ENCODE measurements at regions not wholly inside any gene's neighbourhood (a gene's known extent, or its start where the extent isn't known, plus 50 kb on each side); places are given as distances from the start of the nearest gene placed in this dataset.

DNA sequence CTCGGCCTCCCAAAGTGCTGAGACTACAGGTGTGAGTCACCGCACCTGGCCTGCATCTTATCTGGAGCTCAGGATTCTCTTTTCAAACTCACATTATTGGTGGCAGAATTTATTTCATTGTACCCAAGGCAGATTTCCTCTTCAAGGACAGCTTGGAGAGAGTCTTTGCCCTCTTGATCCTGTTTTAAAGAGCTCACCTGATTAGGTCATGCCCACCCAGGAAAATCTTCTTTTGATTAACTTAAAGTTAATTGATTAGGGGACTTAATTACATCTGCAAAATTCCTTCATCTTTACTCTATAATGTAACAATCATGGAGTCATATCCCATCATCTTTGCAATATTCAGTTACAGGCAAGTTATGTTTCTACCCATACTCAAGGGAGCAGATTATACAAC, 346.4 kb downstream of the EPHA4 start:
- in situ Hi-C loops (cut with HindIII; ENCODE audit: low sequenced_read_pairs), result no loop called here
- DNase-seq (ENCODE audit: low read depth), result no peak
- TF ChIP-seq, protein P1, sequence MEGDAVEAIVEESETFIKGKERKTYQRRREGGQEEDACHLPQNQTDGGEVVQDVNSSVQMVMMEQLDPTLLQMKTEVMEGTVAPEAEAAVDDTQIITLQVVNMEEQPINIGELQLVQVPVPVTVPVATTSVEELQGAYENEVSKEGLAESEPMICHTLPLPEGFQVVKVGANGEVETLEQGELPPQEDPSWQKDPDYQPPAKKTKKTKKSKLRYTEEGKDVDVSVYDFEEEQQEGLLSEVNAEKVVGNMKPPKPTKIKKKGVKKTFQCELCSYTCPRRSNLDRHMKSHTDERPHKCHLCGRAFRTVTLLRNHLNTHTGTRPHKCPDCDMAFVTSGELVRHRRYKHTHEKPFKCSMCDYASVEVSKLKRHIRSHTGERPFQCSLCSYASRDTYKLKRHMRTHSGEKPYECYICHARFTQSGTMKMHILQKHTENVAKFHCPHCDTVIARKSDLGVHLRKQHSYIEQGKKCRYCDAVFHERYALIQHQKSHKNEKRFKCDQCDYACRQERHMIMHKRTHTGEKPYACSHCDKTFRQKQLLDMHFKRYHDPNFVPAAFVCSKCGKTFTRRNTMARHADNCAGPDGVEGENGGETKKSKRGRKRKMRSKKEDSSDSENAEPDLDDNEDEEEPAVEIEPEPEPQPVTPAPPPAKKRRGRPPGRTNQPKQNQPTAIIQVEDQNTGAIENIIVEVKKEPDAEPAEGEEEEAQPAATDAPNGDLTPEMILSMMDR (IDR thresholded peaks at IDR 0.05; ENCODE audit: low read depth, low read length, missing control alignments), result no peak
- H3K4me3 ChIP-seq (ENCODE audit: low read depth, low read length), result no peak overlapping the region

DNA sequence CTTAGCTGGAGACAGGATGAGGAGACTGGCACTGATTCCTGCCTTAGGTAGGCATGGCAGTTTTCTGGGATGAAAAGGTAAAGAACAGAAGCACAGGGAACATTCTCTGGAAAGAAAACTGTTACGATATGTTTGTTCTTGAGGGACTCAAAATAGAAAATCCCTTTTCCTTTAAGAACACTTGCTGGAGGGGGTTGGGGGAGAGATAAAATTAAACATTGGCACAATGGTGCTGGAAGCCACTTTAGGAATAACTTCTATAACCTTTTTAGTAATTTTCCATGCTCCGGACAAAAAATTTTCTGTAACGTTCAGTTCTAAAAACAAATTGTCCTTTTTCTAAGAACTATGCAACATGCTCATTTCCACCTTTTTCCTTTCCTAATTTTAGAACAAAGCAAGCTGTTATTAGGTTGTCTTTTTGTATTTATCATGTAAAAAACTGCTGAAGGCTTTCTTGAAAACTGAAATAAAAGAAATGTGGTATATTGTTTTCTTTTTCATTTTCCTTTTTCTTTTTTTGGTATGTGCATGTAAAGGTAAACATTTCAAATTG, 343.8 kb downstream of the EPHA4 start:
- H3K4me3 ChIP-seq (ENCODE audit: low read depth, low read length), result no peak overlapping the region
- TF ChIP-seq, protein P1 (IDR thresholded peaks at IDR 0.05; ENCODE audit: low read depth, low read length, missing control alignments), result no peak
- in situ Hi-C loops (cut with HindIII; ENCODE audit: low sequenced_read_pairs), result no loop called here
- no peak for DNase-seq (ENCODE audit: low read depth)

DNA sequence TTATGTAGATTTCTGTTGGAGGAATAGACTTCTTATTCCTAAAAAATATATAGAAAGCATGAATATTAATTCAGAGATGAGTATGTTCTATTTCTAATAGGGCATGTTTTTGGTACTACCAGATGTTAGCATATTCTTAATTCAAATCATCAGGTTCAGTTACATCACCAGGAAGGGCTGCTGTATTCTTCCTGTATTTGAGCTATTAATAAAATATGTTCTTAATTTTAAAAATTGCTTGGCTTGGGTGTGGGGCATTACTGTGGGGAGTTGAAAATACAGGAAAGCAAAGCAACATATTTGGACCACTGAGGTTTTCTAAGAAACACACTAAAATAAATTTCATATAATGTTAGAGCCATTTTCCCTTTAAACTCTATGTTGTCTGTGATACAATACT, 343.0 kb downstream of the EPHA4 start:
- in situ Hi-C loops (cut with HindIII; ENCODE audit: low sequenced_read_pairs), result no loop called here
- no peak for DNase-seq (ENCODE audit: low read depth)
- TF ChIP-seq, protein P1 (IDR thresholded peaks at IDR 0.05; ENCODE audit: low read depth, low read length, missing control alignments), result no peak
- H3K4me3 ChIP-seq (ENCODE audit: low read depth, low read length), result no peak overlapping the region

DNA sequence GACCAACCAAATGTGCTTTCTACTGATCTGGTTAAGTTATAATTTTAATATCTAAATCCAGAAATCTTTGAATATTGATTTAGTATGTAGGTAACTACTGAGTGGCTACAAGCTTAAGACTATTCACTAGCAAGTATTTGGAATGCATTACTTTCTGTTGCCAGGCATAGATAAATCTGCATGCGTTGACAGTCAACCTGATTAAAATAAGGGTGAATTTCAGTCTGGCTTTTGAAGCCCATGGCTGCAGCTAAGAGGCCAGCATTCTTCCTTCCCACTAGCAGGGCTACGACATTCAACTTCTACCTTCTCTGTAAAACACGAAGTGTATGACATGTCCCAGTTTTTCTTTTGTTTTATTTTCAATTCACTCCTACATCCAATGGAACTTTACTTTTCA, 340.6 kb downstream of the EPHA4 start:
- H3K4me3 ChIP-seq (ENCODE audit: low read depth, low read length), result no peak overlapping the region
- in situ Hi-C loops (cut with HindIII; ENCODE audit: low sequenced_read_pairs), result no loop called here
- no peak for DNase-seq (ENCODE audit: low read depth)
- TF ChIP-seq, protein P1 (IDR thresholded peaks at IDR 0.05; ENCODE audit: low read depth, low read length, missing control alignments), result no peak

DNA sequence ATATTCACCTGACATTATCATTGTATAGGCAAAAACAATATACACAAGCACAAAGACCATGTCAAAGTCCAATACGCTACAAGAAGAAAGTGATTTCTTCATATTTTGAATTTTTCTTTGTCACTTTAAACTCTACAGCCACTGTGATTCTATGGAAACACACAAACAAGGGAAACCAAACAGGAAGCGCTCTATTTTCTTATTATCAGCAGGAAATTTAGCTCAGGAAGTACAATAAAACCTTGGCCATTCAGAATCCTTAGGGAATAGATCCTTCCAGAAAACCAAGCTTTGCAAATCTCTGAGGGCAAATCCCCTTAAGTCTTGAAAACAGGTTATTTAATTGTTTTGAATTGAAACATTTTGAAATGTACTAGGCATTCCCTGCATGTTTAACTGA, 336.2 kb downstream of the EPHA4 start:
- TF ChIP-seq, protein P1 (IDR thresholded peaks at IDR 0.05; ENCODE audit: low read depth, low read length, missing control alignments), result no peak
- H3K4me3 ChIP-seq (ENCODE audit: low read depth, low read length), result no peak overlapping the region
- in situ Hi-C loops (cut with HindIII; ENCODE audit: low sequenced_read_pairs), result no loop called here
- no peak for DNase-seq (ENCODE audit: low read depth)

DNA sequence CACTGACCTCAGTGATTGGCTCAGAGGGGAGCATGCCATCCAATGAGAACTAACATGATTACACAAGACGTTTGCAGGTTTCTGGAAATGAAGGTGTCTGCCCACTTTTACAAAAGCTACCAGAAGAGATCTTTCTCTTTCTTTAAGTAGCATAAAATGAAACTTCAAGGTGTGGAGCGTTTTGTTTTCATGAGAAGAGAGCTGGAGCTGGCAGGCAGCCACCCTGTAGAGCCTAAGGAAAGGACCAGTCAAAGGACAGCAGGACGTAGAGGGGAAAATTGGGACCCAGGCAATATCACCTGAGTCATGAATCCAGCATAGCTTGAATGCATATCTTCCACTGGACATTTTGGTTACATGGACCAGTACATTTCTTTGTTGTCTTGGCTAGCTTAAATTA, 331.0 kb downstream of the EPHA4 start:
- in situ Hi-C loops (cut with HindIII; ENCODE audit: low sequenced_read_pairs), result no loop called here
- H3K4me3 ChIP-seq (ENCODE audit: low read depth, low read length), result no peak overlapping the region
- TF ChIP-seq, protein P1 (IDR thresholded peaks at IDR 0.05; ENCODE audit: low read depth, low read length, missing control alignments), result no peak
- DNase-seq (ENCODE audit: low read depth), result no peak

DNA sequence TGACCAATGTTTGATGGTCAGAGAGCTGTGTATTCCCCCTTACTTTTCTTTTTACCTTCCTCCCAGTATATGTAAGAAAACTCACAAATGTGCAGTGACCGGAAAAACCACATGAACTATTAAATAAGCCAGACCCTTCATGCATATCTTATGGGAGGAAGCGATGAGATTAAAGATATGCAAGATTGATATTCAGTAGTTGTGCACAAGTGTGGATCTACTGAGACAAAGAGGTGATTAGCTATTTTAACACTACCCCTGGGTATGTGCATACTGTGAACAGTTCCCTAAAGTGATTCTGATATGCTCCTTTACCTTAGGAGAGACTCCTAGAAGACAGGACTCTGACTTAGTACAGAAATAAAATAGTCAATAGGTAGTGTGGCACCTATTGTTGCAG, 328.3 kb downstream of the EPHA4 start:
- TF ChIP-seq, protein P1 (IDR thresholded peaks at IDR 0.05; ENCODE audit: low read depth, low read length, missing control alignments), result no peak
- in situ Hi-C loops (cut with HindIII; ENCODE audit: low sequenced_read_pairs), result no loop called here
- no peak for DNase-seq (ENCODE audit: low read depth)

More for the DNA sequence above, 328.3 kb downstream of the EPHA4 start:
- no peak overlapping the region for H3K4me3 ChIP-seq (ENCODE audit: low read depth, low read length)

Measured in astrocyte of the cerebellum (primary cell).